GM13976 (cell line): ENCODE measurements at regions not wholly inside any gene's neighbourhood (a gene's known extent, or its start where the extent isn't known, plus 50 kb on each side); places are given as distances from the start of the nearest gene placed in this dataset.

ENCODE experiments used
- DNase-seq: peaks from one replicate; pipeline ENCODE4 v3.0.0; 2012; ENCODE audit warnings: low spot score
- CTCF ChIP-seq: IDR thresholded peaks from 2 replicates; pipeline ENCODE4 v1.5.1; 2012; ENCODE audit warnings: borderline replicate concordance, mild to moderate bottlenecking; ENCODE audit not compliant: insufficient read depth; ENCODE audit errors: extremely low read depth, missing control alignments, control extremely low read depth
- in situ Hi-C: fragments of 300-500 bp; cut with MboI; formaldehyde crosslinking; loops from one replicate; pipeline ENCODE4 v1.12.0; 2022; ENCODE audit warnings: low sequenced_read_pairs, mixed read lengths, inconsistent platforms; ENCODE audit not compliant: unreplicated experiment

DNA sequence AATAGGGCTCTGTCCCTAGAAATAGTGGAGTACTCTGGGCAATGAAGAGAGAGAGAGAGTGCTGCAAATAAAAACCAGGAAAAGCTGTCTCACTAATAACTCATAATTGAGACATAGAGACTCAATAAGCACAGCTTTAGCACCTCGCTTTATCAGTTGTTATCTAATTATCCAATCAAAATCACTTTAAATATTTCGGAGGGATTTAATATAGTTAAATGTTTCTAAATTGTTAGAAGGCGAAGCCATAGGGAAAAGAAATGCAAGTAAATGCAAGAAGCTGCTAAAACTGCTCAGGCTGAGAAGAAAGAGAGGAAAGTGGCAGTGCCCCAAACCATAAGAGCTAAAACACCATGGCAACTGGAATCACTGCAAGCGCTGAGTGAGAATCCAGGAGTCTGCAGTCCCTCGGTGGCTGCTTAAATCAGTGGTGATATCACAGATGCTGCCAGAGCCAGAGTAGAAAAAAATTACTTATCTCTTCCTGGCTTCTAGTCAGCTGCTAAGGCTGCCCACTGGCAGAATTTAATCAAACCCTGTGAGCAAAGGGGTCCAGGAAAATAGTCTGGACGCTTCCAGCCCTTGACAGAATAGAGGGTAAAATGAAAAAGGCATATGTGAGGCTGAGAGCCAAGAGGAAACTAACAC is 150.4 kb upstream of the CHRM2 start:
- no peak for DNase-seq
- TF ChIP-seq CTCF: no peak
- in situ Hi-C loops: no loop called here

GRCh38 chr7:136714062-136714461 is 154.4 kb upstream of the CHRM2 start:
- no peak for TF ChIP-seq CTCF
- no peak for DNase-seq
- in situ Hi-C loops: no loop called here

DNA sequence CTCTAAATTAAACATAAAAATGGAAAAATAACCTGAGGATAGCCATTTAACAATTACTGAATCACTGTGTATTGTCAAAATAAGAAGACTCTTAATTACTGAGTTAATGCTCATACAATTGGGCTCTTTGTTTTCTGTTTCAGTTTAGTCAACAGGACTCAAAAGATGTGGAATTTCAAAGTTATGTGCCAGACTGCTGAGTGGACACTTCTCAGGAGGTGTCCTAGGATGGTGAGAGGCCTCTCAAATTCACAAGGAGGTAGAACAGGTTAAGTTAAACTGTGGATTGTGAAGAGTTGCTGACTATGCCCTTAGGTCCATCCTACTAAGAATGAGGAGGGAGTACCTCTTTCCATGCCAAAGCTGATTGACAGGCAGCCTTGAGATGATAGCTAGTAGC is 157.7 kb upstream of the CHRM2 start:
- in situ Hi-C loops: no loop called here
- no peak for DNase-seq

GRCh38 chr7:136709876-136710275 is 158.6 kb upstream of the CHRM2 start:
- DNase-seq: no peak
- in situ Hi-C loops: no loop called here
- no peak for TF ChIP-seq CTCF

More for the DNA sequence above, 157.7 kb upstream of the CHRM2 start:
- no peak for TF ChIP-seq CTCF

GRCh38 chr7:136702913-136703312 is 165.5 kb upstream of the CHRM2 start:
- DNase-seq: no peak
- no peak for TF ChIP-seq CTCF
- in situ Hi-C loops: no loop called here

DNA sequence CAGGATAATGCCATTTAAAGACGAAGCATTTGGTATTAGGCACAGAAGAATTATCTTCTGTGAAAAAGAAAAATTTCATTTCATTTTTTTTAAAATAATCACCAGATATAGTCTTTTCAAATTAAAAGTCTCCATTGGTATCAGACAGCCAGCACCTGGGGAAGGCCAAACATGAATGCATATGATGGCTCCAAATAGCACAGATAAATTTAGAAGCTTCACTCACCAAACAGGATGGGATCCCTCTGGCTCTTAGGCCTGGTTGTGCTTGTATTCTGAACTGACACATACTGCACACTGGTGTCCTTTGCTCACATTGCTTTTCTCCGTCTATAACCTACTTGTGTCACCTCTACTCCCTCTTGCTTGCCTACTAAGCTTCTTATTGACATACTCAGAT is 169.5 kb upstream of the CHRM2 start:
- in situ Hi-C loops: loop anchor here (25.0 kb wide), 1 partner anchor 587 kb away; no protein-coding TSS in a partner anchor
- no peak for DNase-seq
- no peak for TF ChIP-seq CTCF

DNA sequence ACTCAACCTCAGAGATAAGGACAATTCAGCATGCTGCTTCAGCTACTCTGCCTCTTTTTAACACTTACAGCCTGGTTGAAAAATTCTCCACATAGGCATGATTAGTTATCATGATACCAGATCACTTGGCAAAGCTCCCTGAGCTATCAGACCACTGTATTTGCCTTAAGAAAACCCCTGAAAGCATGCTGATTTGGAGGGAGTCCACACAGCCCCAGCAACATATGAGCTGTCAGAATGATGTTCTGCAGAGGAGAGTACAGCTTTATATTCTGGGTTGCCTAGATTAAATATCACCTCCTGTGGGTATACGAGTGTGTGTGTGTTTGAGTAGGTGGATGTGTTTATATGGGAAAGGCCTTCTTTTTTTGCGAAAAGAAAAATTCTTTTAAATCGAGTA is 170.2 kb upstream of the CHRM2 start:
- no peak for TF ChIP-seq CTCF
- in situ Hi-C loops: loop anchor here (25.0 kb wide), 1 partner anchor 586 kb away; no protein-coding TSS in a partner anchor

More for the DNA sequence above, 170.2 kb upstream of the CHRM2 start:
- no peak for DNase-seq
